ENCODE measurements at regions not wholly inside any gene's neighbourhood (a gene's known extent, or its start where the extent isn't known, plus 50 kb on each side); places are given as distances from the start of the nearest gene placed in this dataset.

DNA sequence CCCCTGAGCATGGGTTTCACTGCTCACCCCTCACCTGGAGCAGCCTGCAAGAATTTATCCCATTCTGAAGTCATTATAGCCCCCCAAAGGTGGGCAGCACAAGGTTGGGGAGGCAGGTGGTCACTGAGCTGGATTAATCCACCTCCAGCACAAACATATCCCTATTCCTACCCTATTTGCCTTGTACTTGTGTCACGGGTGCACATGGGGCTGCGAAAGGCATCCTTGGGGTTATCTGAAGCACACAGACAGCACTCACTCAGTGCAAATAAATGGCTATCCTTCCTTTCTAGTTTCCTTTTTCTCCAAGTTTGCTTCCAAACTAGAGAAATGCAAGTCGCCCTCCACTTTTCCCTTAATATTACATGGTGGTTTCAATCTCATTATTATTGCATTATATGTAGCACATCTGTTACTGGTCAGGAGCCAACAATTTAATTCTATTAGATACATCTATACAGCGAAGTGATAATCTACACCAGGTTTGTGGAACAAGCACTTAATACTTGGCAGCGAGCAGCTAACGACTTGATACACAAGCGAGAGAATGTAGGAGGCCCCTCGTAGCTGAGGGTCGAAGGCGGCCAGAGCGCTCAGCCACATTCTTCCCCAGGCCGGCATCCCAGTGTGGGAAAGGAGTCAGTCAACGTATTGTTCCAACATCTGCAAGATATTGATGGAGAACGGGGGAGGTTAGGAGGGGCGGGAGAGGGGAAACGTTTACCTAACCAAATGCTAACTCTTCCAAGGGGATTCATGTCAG lies 121.3 kb upstream of the HABP2 start:
- Histone ChIP-seq H3F3A (ENCODE audit: insufficient read depth, low read length) (no peaks in the 10 kb centered on the region), H2AFZ (ENCODE audit: low read length) (no peak overlapping the region), H3K9me2 (ENCODE audit: low read depth, low read length) (no peaks in the 10 kb centered on the region), H3K9me3 (ENCODE audit: low read length) (no peaks in the 10 kb centered on the region), H4K20me1 (ENCODE audit: insufficient read depth, low read length) (no peaks in the 10 kb centered on the region), H3K4me1 (ENCODE audit: insufficient read depth, low read length, severe bottlenecking) (no peaks in the 10 kb centered on the region), H3K27me3 (ENCODE audit: insufficient read depth, low read length) (no peaks in the 10 kb centered on the region), H3K27ac (ENCODE audit: low read depth, low read length, poor library complexity, severe bottlenecking) (no peak overlapping the region), H3K36me3 (ENCODE audit: insufficient read depth, low read length) (no peaks in the 10 kb centered on the region), H3K4me2 (ENCODE audit: low read length) (no peak overlapping the region), H3K4me3 (ENCODE audit: low read depth, low read length, poor library complexity, severe bottlenecking) (no peak overlapping the region), H3K79me2 (ENCODE audit: insufficient read depth, low read length) (no peaks in the 10 kb centered on the region), H3K9ac (ENCODE audit: low read length) (no peak overlapping the region)
- TF ChIP-seq, protein P1, sequence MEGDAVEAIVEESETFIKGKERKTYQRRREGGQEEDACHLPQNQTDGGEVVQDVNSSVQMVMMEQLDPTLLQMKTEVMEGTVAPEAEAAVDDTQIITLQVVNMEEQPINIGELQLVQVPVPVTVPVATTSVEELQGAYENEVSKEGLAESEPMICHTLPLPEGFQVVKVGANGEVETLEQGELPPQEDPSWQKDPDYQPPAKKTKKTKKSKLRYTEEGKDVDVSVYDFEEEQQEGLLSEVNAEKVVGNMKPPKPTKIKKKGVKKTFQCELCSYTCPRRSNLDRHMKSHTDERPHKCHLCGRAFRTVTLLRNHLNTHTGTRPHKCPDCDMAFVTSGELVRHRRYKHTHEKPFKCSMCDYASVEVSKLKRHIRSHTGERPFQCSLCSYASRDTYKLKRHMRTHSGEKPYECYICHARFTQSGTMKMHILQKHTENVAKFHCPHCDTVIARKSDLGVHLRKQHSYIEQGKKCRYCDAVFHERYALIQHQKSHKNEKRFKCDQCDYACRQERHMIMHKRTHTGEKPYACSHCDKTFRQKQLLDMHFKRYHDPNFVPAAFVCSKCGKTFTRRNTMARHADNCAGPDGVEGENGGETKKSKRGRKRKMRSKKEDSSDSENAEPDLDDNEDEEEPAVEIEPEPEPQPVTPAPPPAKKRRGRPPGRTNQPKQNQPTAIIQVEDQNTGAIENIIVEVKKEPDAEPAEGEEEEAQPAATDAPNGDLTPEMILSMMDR (IDR thresholded peaks at IDR 0.05; ENCODE audit: low read length) = no peak
- no peak for TF ChIP-seq EZH2 (IDR thresholded peaks at IDR 0.05; ENCODE audit: borderline replicate concordance, low read length)

DNA sequence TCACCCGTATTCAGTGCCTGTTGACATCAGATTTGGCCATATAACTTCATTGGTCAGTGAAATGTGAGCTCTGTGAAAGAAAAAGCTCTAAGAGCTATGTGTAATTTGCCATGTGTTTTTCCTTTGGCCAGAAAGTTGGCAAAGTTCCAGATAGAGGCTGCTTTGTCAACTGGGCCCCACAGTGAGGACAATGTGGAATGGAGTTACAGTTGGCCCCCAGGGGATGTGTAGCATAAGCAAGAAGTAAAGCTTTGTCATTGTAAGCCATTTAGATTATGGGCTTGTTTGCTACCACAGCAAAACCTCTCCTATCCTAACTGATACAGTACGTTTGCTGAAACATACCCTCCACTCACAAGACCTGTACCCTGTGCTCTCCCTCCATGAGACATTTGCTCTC lies 119.1 kb upstream of the HABP2 start:
- Histone ChIP-seq H3K27ac (ENCODE audit: low read depth, low read length, poor library complexity, severe bottlenecking) (no peak overlapping the region), H3K4me3 (ENCODE audit: low read depth, low read length, poor library complexity, severe bottlenecking) (no peak overlapping the region), H3K79me2 (ENCODE audit: insufficient read depth, low read length) (no peaks in the 10 kb centered on the region)

DNA sequence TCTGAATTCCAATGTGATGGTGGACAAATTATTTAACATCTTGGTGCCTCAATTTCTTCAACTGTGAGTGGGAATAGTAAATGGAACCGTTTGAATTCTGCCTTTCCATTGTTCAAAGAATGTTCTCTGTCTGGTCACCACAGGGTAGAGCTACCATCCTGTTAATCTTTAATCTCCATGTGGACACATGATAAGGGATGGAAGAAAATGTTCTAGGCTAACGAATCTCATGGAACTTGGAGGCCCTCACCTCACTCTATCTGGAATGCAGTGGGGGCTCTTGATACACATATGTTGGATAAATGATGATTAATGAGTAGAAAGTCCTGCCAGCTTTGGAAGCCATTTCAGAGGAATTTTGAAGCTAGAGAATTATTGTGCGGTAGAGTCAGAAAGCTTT lies 118.5 kb upstream of the HABP2 start:
- Histone ChIP-seq H3K4me2 (ENCODE audit: low read length) (no peak overlapping the region), H3K4me3 (ENCODE audit: low read depth, low read length, poor library complexity, severe bottlenecking) (no peak overlapping the region), H3K27ac (ENCODE audit: low read depth, low read length, poor library complexity, severe bottlenecking) (no peak overlapping the region), H2AFZ (ENCODE audit: low read length) (no peak overlapping the region), H3K9ac (ENCODE audit: low read length) (no peak overlapping the region), H3K36me3 (ENCODE audit: insufficient read depth, low read length) (no peaks in the 10 kb centered on the region), H3K79me2 (ENCODE audit: insufficient read depth, low read length) (no peaks in the 10 kb centered on the region), H3K27me3 (ENCODE audit: insufficient read depth, low read length) (no peaks in the 10 kb centered on the region), H4K20me1 (ENCODE audit: insufficient read depth, low read length) (no peaks in the 10 kb centered on the region), H3K9me3 (ENCODE audit: low read length) (no peaks in the 10 kb centered on the region), H3K4me1 (ENCODE audit: insufficient read depth, low read length, severe bottlenecking) (no peaks in the 10 kb centered on the region), H3F3A (ENCODE audit: insufficient read depth, low read length) (no peaks in the 10 kb centered on the region), H3K9me2 (ENCODE audit: low read depth, low read length) (no peaks in the 10 kb centered on the region)
- TF ChIP-seq, protein P1 (IDR thresholded peaks at IDR 0.05; ENCODE audit: low read length) = no peak
- no peak for TF ChIP-seq EZH2 (IDR thresholded peaks at IDR 0.05; ENCODE audit: borderline replicate concordance, low read length)

More for the DNA sequence above, 119.1 kb upstream of the HABP2 start:
- H3K4me1 ChIP-seq (ENCODE audit: insufficient read depth, low read length, severe bottlenecking) = no peaks in the 10 kb centered on the region
- no peaks in the 10 kb centered on the region for H3K9me3 ChIP-seq (ENCODE audit: low read length)
- H3K27me3 ChIP-seq (ENCODE audit: insufficient read depth, low read length) = no peaks in the 10 kb centered on the region
- H3K4me2 ChIP-seq (ENCODE audit: low read length) = no peak overlapping the region
- no peaks in the 10 kb centered on the region for H3K9me2 ChIP-seq (ENCODE audit: low read depth, low read length)
- no peaks in the 10 kb centered on the region for H3K36me3 ChIP-seq (ENCODE audit: insufficient read depth, low read length)
- H2AFZ ChIP-seq (ENCODE audit: low read length) = no peak overlapping the region
- no peaks in the 10 kb centered on the region for H4K20me1 ChIP-seq (ENCODE audit: insufficient read depth, low read length)
- no peaks in the 10 kb centered on the region for H3F3A ChIP-seq (ENCODE audit: insufficient read depth, low read length)
- TF ChIP-seq, protein P1 (IDR thresholded peaks at IDR 0.05; ENCODE audit: low read length) = no peak
- no peak for TF ChIP-seq EZH2 (IDR thresholded peaks at IDR 0.05; ENCODE audit: borderline replicate concordance, low read length)
- H3K9ac ChIP-seq (ENCODE audit: low read length) = no peak overlapping the region

All from OCI-LY1 (cell line).